K562 (cell line): ENCODE measurements at regions not wholly inside any gene's neighbourhood (a gene's known extent, or its start where the extent isn't known, plus 50 kb on each side); places are given as distances from the start of the nearest gene placed in this dataset.

Experiments used
- ATAC-seq: fragments of 200-7000 bp; cut with Tn5 transposase; 3 replicates; pipeline ENCODE4 v1.9.1; 2020; ENCODE audit warnings: moderate library complexity
- BruUV-seq: library from RNA; stranded (reverse); fragments of 400-500 nt; replicated peaks from 2 replicates; lab custom pipeline; 2021; lab: Mats Ljungman, UMichigan
- CTCF ChIA-PET: fragments of 300-600 bp; formaldehyde crosslinking; extraction: SDS; loops from one replicate; lab custom pipeline; 2021; ENCODE audit warnings: low intra/inter-chr PET ratio; lab: Yijun Ruan, JAX
- POLR2A ChIA-PET: fragments of 300-600, 350-650 bp; sonication (Branson Sonifier 250); formaldehyde crosslinking; extraction: SDS; loops from one replicate; lab custom pipeline; 2021; ENCODE audit warnings: antibody characterized with exemption, inconsistent platforms; lab: Yijun Ruan, JAX
- DNase-seq, 4 experiments: peaks; one replicate each; pipeline versions ENCODE4 v3.0.0 to v3.0.0-alpha.2; 2011 to 2018; ENCODE audit warnings: low spot score in 3 of 4, mixed read lengths in 3 of 4; ENCODE audit errors: extremely low read depth in 1 of 4
- FAIRE-seq: peaks from 2 replicates; lab custom pipeline; 2011; peaks lifted over from hg19 to GRCh38; lab: Jason Lieb, UNC
- H2AFZ ChIP-seq: 2 replicates; pipeline ENCODE4 v1.6.0; 2011; ENCODE audit warnings: low read depth, low read length, control low read depth, inconsistent platforms
- H3K27ac ChIP-seq: fragments of 200-600 bp; 3 replicates; pipeline ENCODE4 v1.8.0; 2011; ENCODE audit warnings: low read depth, mild to moderate bottlenecking, control low read depth, inconsistent platforms, low read length, moderate library complexity, mixed read lengths; ENCODE audit errors: extremely low read depth
- H3K27me3 ChIP-seq, 2 experiments: fragments of 300-600 bp in 1 of 2; 2 replicates in 1 of 2; 3 replicates in 1 of 2; pipeline versions ENCODE4 v1.6.0 to v1.8.0; 2011; ENCODE audit warnings: inconsistent platforms in 2 of 2, low read length in 2 of 2, mild to moderate bottlenecking in 1 of 2, mixed read lengths in 1 of 2, moderate library complexity in 1 of 2; ENCODE audit not compliant: control insufficient read depth in 2 of 2, insufficient read depth in 2 of 2
- H3K36me3 ChIP-seq: fragments of 300-600 bp; 3 replicates; pipeline ENCODE4 v1.8.0; 2011; ENCODE audit warnings: mild to moderate bottlenecking, low read length, inconsistent platforms; ENCODE audit not compliant: control insufficient read depth, insufficient read depth
- H3K4me1 ChIP-seq, 2 experiments: fragments of 200-600 bp in 1 of 2; replicated peaks in 1 of 2; 2 replicates in 1 of 2; 3 replicates in 1 of 2; pipeline versions ENCODE4 v1.5.1 to v1.8.0; 2011; ENCODE audit warnings: inconsistent platforms in 2 of 2, low read length in 2 of 2, mild to moderate bottlenecking in 1 of 2, mixed read lengths in 1 of 2, moderate library complexity in 1 of 2; ENCODE audit not compliant: control insufficient read depth in 2 of 2, insufficient read depth in 2 of 2
- H3K4me2 ChIP-seq: 2 replicates; pipeline ENCODE4 v1.6.1; 2011; ENCODE audit warnings: low read length, control low read depth, inconsistent platforms, mixed read lengths; ENCODE audit not compliant: insufficient read depth
- H3K4me3 ChIP-seq: fragments of 200-600 bp; sonication (generic), shearing (Covaris generic); 2 replicates; pipeline ENCODE4 v1.5.1; 2016; ENCODE audit warnings: control low read depth, inconsistent platforms
- H3K79me2 ChIP-seq: fragments of 200-600 bp; 3 replicates; pipeline ENCODE4 v1.8.0; 2011; ENCODE audit warnings: low read length, inconsistent platforms; ENCODE audit not compliant: control insufficient read depth, insufficient read depth
- H3K9ac ChIP-seq, 2 experiments: 2 replicates each; pipeline versions ENCODE4 v1.6.0 to v1.6.1; 2011; ENCODE audit warnings: low read depth in 2 of 2, low read length in 2 of 2, control low read depth in 1 of 2, inconsistent platforms in 1 of 2, mild to moderate bottlenecking in 1 of 2, mixed read lengths in 1 of 2; ENCODE audit not compliant: insufficient read depth in 1 of 2
- H3K9me1 ChIP-seq: one replicate; pipeline ENCODE4 v1.6.0; 2011; ENCODE audit warnings: inconsistent platforms, mild to moderate bottlenecking, low read length, moderate library complexity; ENCODE audit not compliant: control insufficient read depth, insufficient read depth
- H3K9me3 ChIP-seq: replicated peaks from 2 replicates; pipeline ENCODE4 v1.5.1; 2011; ENCODE audit warnings: low read depth, low read length, inconsistent platforms; ENCODE audit not compliant: control insufficient read depth, insufficient read depth
- H4K20me1 ChIP-seq: replicated peaks from 2 replicates; pipeline ENCODE4 v1.6.1; 2011; ENCODE audit warnings: low read length, inconsistent platforms, mixed read lengths; ENCODE audit not compliant: control insufficient read depth, insufficient read depth
- ARNT ChIP-seq, 2 experiments: fragments of 450-650 bp; IDR thresholded peaks; 2 replicates each; pipeline ENCODE4 v1.6.1; 2016; ENCODE audit warnings: mild to moderate bottlenecking in 1 of 2
- BMI1 ChIP-seq: fragments of 150-350 bp; IDR thresholded peaks from 2 replicates; pipeline ENCODE4 v1.6.1; 2014; ENCODE audit warnings: low read length
- EP300 ChIP-seq: IDR thresholded peaks from 2 replicates; pipeline ENCODE4 v1.6.1; 2012; ENCODE audit warnings: low read length, improper control_type of control experiment
- HDAC8 ChIP-seq: fragments of 450-650 bp; IDR thresholded peaks from 2 replicates; pipeline ENCODE4 v1.6.1; 2016; ENCODE audit warnings: mild to moderate bottlenecking, missing genetic modification characterization, moderate library complexity, missing compliant biosample characterization
- HIVEP1 ChIP-seq: fragments of 250-450 bp; sonication (Bioruptor Pico); IDR thresholded peaks from 2 replicates; pipeline ENCODE4 v1.4.0; 2020; ENCODE audit warnings: mild to moderate bottlenecking
- HMG20B ChIP-seq: fragments of 250-450 bp; sonication (Bioruptor Pico); IDR thresholded peaks from 2 replicates; pipeline ENCODE4 v1.5.0; 2021; ENCODE audit warnings: mild to moderate bottlenecking
- HNRNPUL1 ChIP-seq: fragments of 200-400 bp; formaldehyde crosslinking; IDR thresholded peaks from 2 replicates; pipeline ENCODE4 v1.6.1; 2017; ENCODE audit warnings: low read length
- MTA2 ChIP-seq: fragments of 450-650 bp; IDR thresholded peaks from 2 replicates; pipeline ENCODE4 v1.6.1; 2016; ENCODE audit warnings: low read depth
- NONO ChIP-seq, 2 experiments: fragments of 200-400 bp in 1 of 2; fragments of 450-650 bp in 1 of 2; formaldehyde crosslinking in 1 of 2; IDR thresholded peaks; 2 replicates each; pipeline ENCODE4 v1.6.1; 2017; ENCODE audit warnings: low read depth in 2 of 2, mild to moderate bottlenecking in 2 of 2, moderate library complexity in 2 of 2, low read length in 1 of 2
- NR4A1 ChIP-seq, 2 experiments: fragments of 250-450 bp in 1 of 2; fragments of 450-650 bp in 1 of 2; sonication (Bioruptor Pico) in 1 of 2; IDR thresholded peaks; 2 replicates each; pipeline versions ENCODE4 v1.4.0 to v1.6.1; 2016 to 2020; ENCODE audit warnings: mild to moderate bottlenecking in 2 of 2, missing compliant biosample characterization in 1 of 2, missing genetic modification characterization in 1 of 2, moderate library complexity in 1 of 2
- POLR2B ChIP-seq: fragments of 450-650 bp; IDR thresholded peaks from 2 replicates; pipeline ENCODE4 v1.6.1; 2018; ENCODE audit warnings: low read depth; ENCODE audit not compliant: partially characterized antibody
- SIX5 ChIP-seq, 2 experiments: IDR thresholded peaks; 2 replicates each; pipeline ENCODE4 v1.6.1; 2011; ENCODE audit warnings: low read length in 2 of 2, borderline replicate concordance in 1 of 2, low read depth in 1 of 2, mild to moderate bottlenecking in 1 of 2, moderate library complexity in 1 of 2; ENCODE audit not compliant: insufficient read depth in 1 of 2
- ZNF134 ChIP-seq: fragments of 250-450 bp; sonication (Bioruptor Pico); conservative IDR thresholded peaks from 2 replicates; pipeline ENCODE4 v1.4.0; 2020
- WGBS: fragments of 100-300 bp; shearing (Covaris generic); methylation state at CpG from one replicate; pipeline ENCODE4 v1.1.6; 2016; ENCODE audit warnings: low coverage, mixed read lengths; ENCODE audit not compliant: insufficient coverage; ENCODE audit errors: missing lambda C conversion rate; 5-methylcytosine and 5-hydroxymethylcytosine counted together
- in situ Hi-C: fragments of 300-500 bp; cut with MboI; formaldehyde crosslinking; loops from 4 replicates; pipeline ENCODE4 v1.15.0; 2018; ENCODE audit warnings: inconsistent platforms, mixed read lengths
- intact Hi-C: fragments of 100-400 bp; cut with micrococcal nuclease; formaldehyde crosslinking; loops from 2 replicates; pipeline ENCODE4 v1.14.2; 2022
- TF ChIP-seq, protein P1 (sequence below), 2 experiments: fragments of 450-650 bp; IDR thresholded peaks; 2 replicates each; pipeline ENCODE4 v1.6.1; 2016

DNA sequence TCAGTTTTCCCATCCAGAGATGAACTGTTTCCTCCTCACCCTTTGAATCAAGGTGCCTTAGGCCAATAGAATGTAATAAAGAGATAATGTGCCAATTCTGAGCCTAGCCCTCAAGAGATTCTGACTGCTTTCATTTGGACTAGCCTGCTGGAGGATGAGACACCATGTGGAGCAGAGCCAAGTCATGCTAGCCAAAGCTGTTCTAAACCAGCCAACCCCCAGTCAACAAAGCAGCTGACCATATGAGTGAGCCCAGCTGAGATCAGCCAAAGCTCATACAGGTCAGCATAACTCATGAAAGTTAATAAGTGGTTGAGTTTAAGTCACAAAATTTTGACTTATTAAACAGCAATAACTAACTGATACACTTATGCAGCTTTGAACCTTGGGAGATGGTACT is 66.7 kb upstream of the DBX1 start:
- no peak for TF ChIP-seq MTA2
- TF ChIP-seq ARNT (IDR thresholded peaks at IDR 0.05), result no peak
- TF ChIP-seq HMG20B (CRISPR knock-in tag), result no peak
- no peak for TF ChIP-seq POLR2B
- TF ChIP-seq SIX5 (IDR thresholded peaks at IDR 0.05; ENCODE audit: borderline replicate concordance in 1 of 2, insufficient read depth in 1 of 2, low read depth in 1 of 2, low read length in 2 of 2), result no peak
- no peak for TF ChIP-seq ZNF134 (CRISPR knock-in tag)
- TF ChIP-seq HDAC8, result no peak
- Histone ChIP-seq H3K27me3 (no peaks in the 10 kb centered on the region), H3K9ac (no peak overlapping the region), H3K4me1 (no peaks in the 10 kb centered on the region), H3K9me1 (no peaks in the 10 kb centered on the region), H2AFZ (no peak overlapping the region), H3K4me2 (no peak overlapping the region), H4K20me1 (no peaks in the 10 kb centered on the region), H3K79me2 (no peaks in the 10 kb centered on the region), H3K9me3 (no peaks in the 10 kb centered on the region), H3K36me3 (no peaks in the 10 kb centered on the region), H3K4me3 (no peak overlapping the region), H3K27ac (no peak overlapping the region)
- BruUV-seq, result no TSS peak
- FAIRE-seq (no peak), ATAC-seq (no peak), DNase-seq (no peak)
- ChIA-PET CTCF (no interaction called here), POLR2A (interaction anchor here (0.6 kb wide), 1 partner anchor 1043 kb away, joined by 3 read pairs; no protein-coding TSS in a partner anchor)
- in situ Hi-C loops, result no loop called here
- intact Hi-C loops, result no loop called here

DNA sequence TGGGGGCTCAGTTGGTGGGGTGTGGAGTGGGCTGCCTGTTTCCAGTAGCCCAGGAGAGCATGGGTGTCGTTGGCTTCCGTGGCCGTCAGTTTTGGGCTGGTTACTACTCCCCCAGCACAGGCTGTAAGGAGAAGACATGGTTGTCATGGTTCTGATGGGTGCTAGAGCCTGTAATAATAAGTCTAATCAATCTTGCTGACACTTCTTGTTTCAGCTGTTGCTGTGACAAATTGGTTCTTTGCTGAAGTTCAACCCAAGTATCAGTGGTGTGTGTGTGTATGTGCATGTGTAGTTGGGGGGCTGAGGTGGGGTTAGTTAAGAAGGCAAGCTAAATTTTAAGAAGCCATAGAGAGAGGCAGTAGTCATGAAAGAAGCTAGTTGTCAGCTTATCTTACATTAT is 61.3 kb upstream of the DBX1 start:
- WGBS, result 0% methylated on average over 3 of the region's 3 CpGs
- no peak overlapping the region for H3K4me3 ChIP-seq
- H3K9ac ChIP-seq, result no peak overlapping the region
- FAIRE-seq (no peak), ATAC-seq (no peak), DNase-seq (no peak)
- no peak for TF ChIP-seq EP300
- no peak for TF ChIP-seq BMI1
- TF ChIP-seq NR4A1 (CRISPR knock-in tag; IDR thresholded peaks at IDR 0.05), result no peak
- no peak for TF ChIP-seq NR4A1 (tag; IDR thresholded peaks at IDR 0.05)
- no peak for TF ChIP-seq HIVEP1 (CRISPR knock-in tag)
- TF ChIP-seq HNRNPUL1, result no peak
- TF ChIP-seq, protein P1, sequence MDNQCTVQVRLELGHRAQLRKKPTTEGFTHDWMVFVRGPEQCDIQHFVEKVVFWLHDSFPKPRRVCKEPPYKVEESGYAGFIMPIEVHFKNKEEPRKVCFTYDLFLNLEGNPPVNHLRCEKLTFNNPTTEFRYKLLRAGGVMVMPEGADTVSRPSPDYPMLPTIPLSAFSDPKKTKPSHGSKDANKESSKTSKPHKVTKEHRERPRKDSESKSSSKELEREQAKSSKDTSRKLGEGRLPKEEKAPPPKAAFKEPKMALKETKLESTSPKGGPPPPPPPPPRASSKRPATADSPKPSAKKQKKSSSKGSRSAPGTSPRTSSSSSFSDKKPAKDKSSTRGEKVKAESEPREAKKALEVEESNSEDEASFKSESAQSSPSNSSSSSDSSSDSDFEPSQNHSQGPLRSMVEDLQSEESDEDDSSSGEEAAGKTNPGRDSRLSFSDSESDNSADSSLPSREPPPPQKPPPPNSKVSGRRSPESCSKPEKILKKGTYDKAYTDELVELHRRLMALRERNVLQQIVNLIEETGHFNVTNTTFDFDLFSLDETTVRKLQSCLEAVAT (IDR thresholded peaks at IDR 0.05), result no peak
- no peak for TF ChIP-seq NONO (IDR thresholded peaks at IDR 0.05; ENCODE audit: low read depth in 2 of 2, low read length in 1 of 2)
- in situ Hi-C loops, result no loop called here
- H3K27me3 ChIP-seq, result no peaks in the 10 kb centered on the region
- H3K79me2 ChIP-seq, result no peaks in the 10 kb centered on the region
- no peaks in the 10 kb centered on the region for H3K9me1 ChIP-seq
- H3K4me2 ChIP-seq, result no peak overlapping the region
- POLR2A ChIA-PET, result interaction anchor here (0.8 kb wide), 1 partner anchor 8 kb away, joined by 3 read pairs; no protein-coding TSS in a partner anchor
- intact Hi-C loops, result no loop called here
- H3K4me1 ChIP-seq, result no peaks in the 10 kb centered on the region
- no TSS peak for BruUV-seq
- no peak overlapping the region for H3K27ac ChIP-seq
- H4K20me1 ChIP-seq, result no peaks in the 10 kb centered on the region
- no peak overlapping the region for H2AFZ ChIP-seq
- no peaks in the 10 kb centered on the region for H3K9me3 ChIP-seq
- CTCF ChIA-PET, result no interaction called here
- no peaks in the 10 kb centered on the region for H3K36me3 ChIP-seq
